GM12878 (cell line): ENCODE measurements at regions not wholly inside any gene's neighbourhood (a gene's known extent, or its start where the extent isn't known, plus 50 kb on each side); places are given as distances from the start of the nearest gene placed in this dataset.

Experiments
- ATAC-seq: fragments of 200-7000 bp; cut with Tn5 transposase; 3 replicates; pipeline ENCODE4 v1.9.1; 2020; ENCODE audit warnings: mild to moderate bottlenecking, moderate library complexity
- BruUV-seq: library from RNA; stranded (reverse); fragments of 400-500 nt; replicated peaks from 2 replicates; lab custom pipeline; 2021; lab: Mats Ljungman, UMichigan
- CTCF ChIA-PET: fragments of 300-600 bp; sonication (Branson Sonifier 250); formaldehyde crosslinking; extraction: SDS; loops from one replicate; lab custom pipeline; 2021; ENCODE audit warnings: inconsistent platforms; lab: Yijun Ruan, JAX
- POLR2A ChIA-PET: fragments of 350-600 bp; formaldehyde crosslinking; extraction: SDS; loops from one replicate; lab custom pipeline; 2021; ENCODE audit warnings: inconsistent platforms; lab: Charles Lee
- RAD21 ChIA-PET: fragments of 300-600 bp; sonication (Branson Sonifier 250); formaldehyde crosslinking; loops from one replicate; lab custom pipeline; 2023; ENCODE audit warnings: antibody characterized with exemption; ENCODE audit not compliant: unreplicated experiment; lab: Charles Lee
- SMC1A ChIA-PET: fragments of 300-600 bp; sonication (Branson Sonifier 250); formaldehyde crosslinking; loops from one replicate; lab custom pipeline; 2023; ENCODE audit not compliant: unreplicated experiment, uncharacterized antibody; lab: Charles Lee
- DNase-seq: peaks from one replicate; pipeline ENCODE4 v3.0.0-alpha.2; 2011; ENCODE audit warnings: low read depth, low spot score
- FAIRE-seq: peaks from 3 replicates; lab custom pipeline; 2011; peaks lifted over from hg19 to GRCh38; lab: Jason Lieb, UNC
- H2AFZ ChIP-seq: 2 replicates; pipeline ENCODE4 v1.6.0; 2011; ENCODE audit warnings: low read depth, low read length, control low read depth; ENCODE audit not compliant: control insufficient read depth
- H3K27ac ChIP-seq: 2 replicates; pipeline ENCODE4 v1.5.1; 2011; ENCODE audit warnings: control low read depth; ENCODE audit not compliant: control insufficient read depth, insufficient read depth
- H3K27me3 ChIP-seq, 2 experiments: replicated peaks in 1 of 2; 2 replicates each; pipeline versions ENCODE4 v1.6.0 to v1.6.1; 2011; ENCODE audit warnings: low read length in 1 of 2; ENCODE audit not compliant: control insufficient read depth in 2 of 2, insufficient read depth in 2 of 2
- H3K36me3 ChIP-seq, 2 experiments: 2 replicates each; pipeline ENCODE4 v1.5.1; 2011; ENCODE audit warnings: low read length in 1 of 2; ENCODE audit not compliant: control insufficient read depth in 2 of 2, insufficient read depth in 2 of 2
- H3K4me1 ChIP-seq: 2 replicates; pipeline ENCODE4 v1.6.1; 2011; ENCODE audit warnings: mild to moderate bottlenecking, low read length, moderate library complexity, mixed read lengths; ENCODE audit not compliant: control insufficient read depth, insufficient read depth
- H3K4me2 ChIP-seq: 2 replicates; pipeline ENCODE4 v1.6.0; 2011; ENCODE audit warnings: control low read depth; ENCODE audit not compliant: control insufficient read depth, insufficient read depth
- H3K4me3 ChIP-seq: fragments of 200-600 bp; sonication (generic); 2 replicates; pipeline ENCODE4 v1.5.1; 2016
- H3K79me2 ChIP-seq: 2 replicates; pipeline ENCODE4 v1.6.0; 2011; ENCODE audit warnings: low read length; ENCODE audit not compliant: control insufficient read depth, insufficient read depth
- H3K9ac ChIP-seq: 2 replicates; pipeline ENCODE4 v1.8.0; 2011; ENCODE audit warnings: low read length, control low read depth, mixed read lengths; ENCODE audit not compliant: control insufficient read depth, insufficient read depth
- H3K9me3 ChIP-seq: replicated peaks from 3 replicates; pipeline ENCODE4 v1.5.1; 2011; ENCODE audit warnings: mild to moderate bottlenecking, low read length; ENCODE audit not compliant: control insufficient read depth, insufficient read depth
- H4K20me1 ChIP-seq: 2 replicates; pipeline ENCODE4 v1.6.0; 2011; ENCODE audit not compliant: control insufficient read depth, insufficient read depth
- ASH2L ChIP-seq: fragments of 300-600, 200-600 bp; sonication (generic); IDR thresholded peaks from 2 replicates; pipeline ENCODE4 v1.6.1; 2017; ENCODE audit warnings: low read depth, mild to moderate bottlenecking, borderline replicate concordance
- BCL11A ChIP-seq: IDR thresholded peaks from 2 replicates; pipeline ENCODE4 v1.6.1; 2011; ENCODE audit warnings: low read depth, low read length
- ETV6 ChIP-seq, 2 experiments: fragments of 450-650 bp in 1 of 2; IDR thresholded peaks in 1 of 2; conservative IDR thresholded peaks in 1 of 2; 2 replicates each; pipeline ENCODE4 v1.6.1; 2014; ENCODE audit warnings: antibody characterized with exemption in 1 of 2, borderline replicate concordance in 1 of 2, low read depth in 1 of 2, mild to moderate bottlenecking in 1 of 2, moderate library complexity in 1 of 2
- EZH2 ChIP-seq: IDR thresholded peaks from 2 replicates; pipeline ENCODE4 v1.6.1; 2012; ENCODE audit warnings: low read depth, mild to moderate bottlenecking, control low read depth, inconsistent platforms, low read length, borderline replicate concordance; ENCODE audit not compliant: control insufficient read depth
- KLF5 ChIP-seq: fragments of 450-650 bp; IDR thresholded peaks from 2 replicates; pipeline ENCODE4 v1.6.1; 2014; ENCODE audit warnings: mild to moderate bottlenecking; ENCODE audit not compliant: partially characterized antibody
- MEF2A ChIP-seq: IDR thresholded peaks from 2 replicates; pipeline ENCODE4 v1.6.1; 2011; ENCODE audit warnings: low read depth, mild to moderate bottlenecking, low read length, moderate library complexity; ENCODE audit not compliant: insufficient read depth
- MYC ChIP-seq: IDR thresholded peaks from 2 replicates; pipeline ENCODE4 v1.6.1; 2011; ENCODE audit warnings: mild to moderate bottlenecking, low read length, moderate library complexity, inconsistent platforms; ENCODE audit not compliant: insufficient read depth, insufficient replicate concordance, insufficient read length, severe bottlenecking
- NBN ChIP-seq: fragments of 450-650 bp; IDR thresholded peaks from 2 replicates; pipeline ENCODE4 v1.6.1; 2016
- NFIC ChIP-seq: IDR thresholded peaks from 2 replicates; pipeline ENCODE4 v1.6.1; 2012; ENCODE audit warnings: low read depth, mild to moderate bottlenecking, inconsistent platforms, low read length, moderate library complexity
- NR2C2 ChIP-seq: IDR thresholded peaks from 2 replicates; pipeline ENCODE4 v1.6.1; 2011; ENCODE audit warnings: borderline replicate concordance, low read depth; ENCODE audit not compliant: control insufficient read depth, insufficient read length
- PAX8 ChIP-seq: fragments of 450-650 bp; IDR thresholded peaks from 2 replicates; pipeline ENCODE4 v1.6.1; 2017; ENCODE audit warnings: mild to moderate bottlenecking, moderate library complexity
- POLR2A ChIP-seq: IDR thresholded peaks from 2 replicates; pipeline ENCODE4 v1.6.1; 2011; ENCODE audit warnings: low read depth, mild to moderate bottlenecking, low read length
- SREBF2 ChIP-seq: IDR thresholded peaks from 2 replicates; pipeline ENCODE4 v1.6.1; 2012; ENCODE audit warnings: mild to moderate bottlenecking, low read length
- SRF ChIP-seq, 2 experiments: IDR thresholded peaks; 2 replicates each; pipeline ENCODE4 v1.6.1; 2011; ENCODE audit warnings: low read depth in 2 of 2, low read length in 2 of 2, mild to moderate bottlenecking in 1 of 2, moderate library complexity in 1 of 2
- WGBS: methylation state at CpG from one replicate; pipeline ENCODE4 v1.1.6; 2016; ENCODE audit warnings: low lambda C conversion rate; ENCODE audit not compliant: insufficient replicate concordance, insufficient coverage; ENCODE audit errors: missing lambda C conversion rate; 5-methylcytosine and 5-hydroxymethylcytosine counted together
- in situ Hi-C: fragments of 300-500 bp; cut with MboI; formaldehyde crosslinking; loops from 9 replicates; pipeline ENCODE4 v1.14.3; 2018; ENCODE audit warnings: mixed read lengths
- intact Hi-C: fragments of 100-400 bp; cut with micrococcal nuclease; formaldehyde crosslinking; loops from one replicate; pipeline ENCODE4 v1.14.2; 2022; ENCODE audit not compliant: unreplicated experiment
- TF ChIP-seq, protein P1 (sequence below): IDR thresholded peaks from 2 replicates; pipeline ENCODE4 v1.6.1; 2012; ENCODE audit warnings: low read length, inconsistent platforms
- TF ChIP-seq, protein P2 (sequence below): IDR thresholded peaks from 2 replicates; pipeline ENCODE4 v1.6.1; 2011; ENCODE audit warnings: borderline replicate concordance, low read depth, mild to moderate bottlenecking, moderate library complexity, mixed read lengths, low read length; ENCODE audit not compliant: insufficient read depth; ENCODE audit errors: extremely low read length
- TF ChIP-seq, protein P3 (sequence below): fragments of 450-650 bp; conservative IDR thresholded peaks from 2 replicates; pipeline ENCODE4 v1.6.1; 2017; ENCODE audit warnings: mild to moderate bottlenecking, moderate library complexity
- TF ChIP-seq, protein P4 (sequence below): fragments of 450-650 bp; IDR thresholded peaks from 2 replicates; pipeline ENCODE4 v1.6.1; 2017; ENCODE audit warnings: mild to moderate bottlenecking, low read depth, inconsistent platforms; ENCODE audit not compliant: poor library complexity, severe bottlenecking
- TF ChIP-seq, protein P5 (sequence below): IDR thresholded peaks from 2 replicates; pipeline ENCODE4 v1.6.1; 2011; ENCODE audit warnings: low read depth, mild to moderate bottlenecking, low read length, moderate library complexity, borderline replicate concordance; ENCODE audit errors: extremely low read depth

DNA sequence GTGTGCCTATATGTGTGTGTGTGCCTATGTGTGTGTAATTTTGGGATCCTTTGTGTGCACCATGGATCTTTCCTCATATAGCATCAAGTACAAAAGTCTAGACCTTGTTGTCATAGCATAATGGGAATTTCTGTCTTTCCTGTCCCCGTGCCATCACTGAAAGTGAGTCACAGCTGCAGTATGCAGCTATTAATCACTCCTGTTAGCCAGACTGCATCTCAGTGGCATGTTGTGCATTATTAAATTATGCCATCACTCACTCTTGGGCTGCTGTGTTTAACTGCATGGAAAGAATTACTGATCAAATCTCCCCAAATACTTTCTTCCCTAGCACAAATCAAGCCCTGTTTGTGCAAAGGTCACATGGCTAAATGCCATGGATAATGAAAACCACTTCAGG is 92.4 kb downstream of the CBLN1 start:
- 6% methylated on average over 1 of the region's 1 CpG for WGBS
- Histone ChIP-seq H3K9me3 (no peaks in the 10 kb centered on the region), H3K4me3 (no peak overlapping the region), H2AFZ (no peak overlapping the region), H3K9ac (no peak overlapping the region), H3K27me3 (no peaks in the 10 kb centered on the region), H3K79me2 (no peaks in the 10 kb centered on the region), H3K4me1 (no peaks in the 10 kb centered on the region), H3K4me2 (no peak overlapping the region), H3K36me3 (no peaks in the 10 kb centered on the region), H3K27ac (no peak overlapping the region), H4K20me1 (no peaks in the 10 kb centered on the region)
- ChIA-PET CTCF (no interaction called here), SMC1A (interaction anchor here (1.9 kb wide), 1 partner anchor 10 kb away, joined by 4 read pairs; no protein-coding TSS in a partner anchor), POLR2A (no interaction called here), RAD21 (no interaction called here)
- no TSS peak for BruUV-seq
- DNase-seq, result no peak
- FAIRE-seq, result no peak
- in situ Hi-C loops, result no loop called here
- TF ChIP-seq, protein P1, sequence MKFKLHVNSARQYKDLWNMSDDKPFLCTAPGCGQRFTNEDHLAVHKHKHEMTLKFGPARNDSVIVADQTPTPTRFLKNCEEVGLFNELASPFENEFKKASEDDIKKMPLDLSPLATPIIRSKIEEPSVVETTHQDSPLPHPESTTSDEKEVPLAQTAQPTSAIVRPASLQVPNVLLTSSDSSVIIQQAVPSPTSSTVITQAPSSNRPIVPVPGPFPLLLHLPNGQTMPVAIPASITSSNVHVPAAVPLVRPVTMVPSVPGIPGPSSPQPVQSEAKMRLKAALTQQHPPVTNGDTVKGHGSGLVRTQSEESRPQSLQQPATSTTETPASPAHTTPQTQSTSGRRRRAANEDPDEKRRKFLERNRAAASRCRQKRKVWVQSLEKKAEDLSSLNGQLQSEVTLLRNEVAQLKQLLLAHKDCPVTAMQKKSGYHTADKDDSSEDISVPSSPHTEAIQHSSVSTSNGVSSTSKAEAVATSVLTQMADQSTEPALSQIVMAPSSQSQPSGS, result no peak
- TF ChIP-seq SREBF2 (no peak), EZH2 (no peak), SRF (IDR thresholded peaks at IDR 0.05; ENCODE audit: low read depth in 2 of 2, low read length in 2 of 2) (no peak), NR2C2 (no peak), NFIC (no peak), ASH2L (no peak), NBN (no peak), ETV6 (conservative IDR thresholded peaks at IDR 0.05 in 1 of 2, IDR thresholded peaks at IDR 0.05 in 1 of 2; ENCODE audit: borderline replicate concordance in 1 of 2, low read depth in 1 of 2) (no peak), BCL11A (no peak), POLR2A (no peak), PAX8 (no peak), MEF2A (no peak), KLF5 (no peak), MYC (no peak)
- TF ChIP-seq, protein P2, sequence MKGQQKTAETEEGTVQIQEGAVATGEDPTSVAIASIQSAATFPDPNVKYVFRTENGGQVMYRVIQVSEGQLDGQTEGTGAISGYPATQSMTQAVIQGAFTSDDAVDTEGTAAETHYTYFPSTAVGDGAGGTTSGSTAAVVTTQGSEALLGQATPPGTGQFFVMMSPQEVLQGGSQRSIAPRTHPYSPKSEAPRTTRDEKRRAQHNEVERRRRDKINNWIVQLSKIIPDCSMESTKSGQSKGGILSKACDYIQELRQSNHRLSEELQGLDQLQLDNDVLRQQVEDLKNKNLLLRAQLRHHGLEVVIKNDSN, result no peak
- TF ChIP-seq, protein P3, sequence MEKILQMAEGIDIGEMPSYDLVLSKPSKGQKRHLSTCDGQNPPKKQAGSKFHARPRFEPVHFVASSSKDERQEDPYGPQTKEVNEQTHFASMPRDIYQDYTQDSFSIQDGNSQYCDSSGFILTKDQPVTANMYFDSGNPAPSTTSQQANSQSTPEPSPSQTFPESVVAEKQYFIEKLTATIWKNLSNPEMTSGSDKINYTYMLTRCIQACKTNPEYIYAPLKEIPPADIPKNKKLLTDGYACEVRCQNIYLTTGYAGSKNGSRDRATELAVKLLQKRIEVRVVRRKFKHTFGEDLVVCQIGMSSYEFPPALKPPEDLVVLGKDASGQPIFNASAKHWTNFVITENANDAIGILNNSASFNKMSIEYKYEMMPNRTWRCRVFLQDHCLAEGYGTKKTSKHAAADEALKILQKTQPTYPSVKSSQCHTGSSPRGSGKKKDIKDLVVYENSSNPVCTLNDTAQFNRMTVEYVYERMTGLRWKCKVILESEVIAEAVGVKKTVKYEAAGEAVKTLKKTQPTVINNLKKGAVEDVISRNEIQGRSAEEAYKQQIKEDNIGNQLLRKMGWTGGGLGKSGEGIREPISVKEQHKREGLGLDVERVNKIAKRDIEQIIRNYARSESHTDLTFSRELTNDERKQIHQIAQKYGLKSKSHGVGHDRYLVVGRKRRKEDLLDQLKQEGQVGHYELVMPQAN, result no peak
- TF ChIP-seq, protein P4, sequence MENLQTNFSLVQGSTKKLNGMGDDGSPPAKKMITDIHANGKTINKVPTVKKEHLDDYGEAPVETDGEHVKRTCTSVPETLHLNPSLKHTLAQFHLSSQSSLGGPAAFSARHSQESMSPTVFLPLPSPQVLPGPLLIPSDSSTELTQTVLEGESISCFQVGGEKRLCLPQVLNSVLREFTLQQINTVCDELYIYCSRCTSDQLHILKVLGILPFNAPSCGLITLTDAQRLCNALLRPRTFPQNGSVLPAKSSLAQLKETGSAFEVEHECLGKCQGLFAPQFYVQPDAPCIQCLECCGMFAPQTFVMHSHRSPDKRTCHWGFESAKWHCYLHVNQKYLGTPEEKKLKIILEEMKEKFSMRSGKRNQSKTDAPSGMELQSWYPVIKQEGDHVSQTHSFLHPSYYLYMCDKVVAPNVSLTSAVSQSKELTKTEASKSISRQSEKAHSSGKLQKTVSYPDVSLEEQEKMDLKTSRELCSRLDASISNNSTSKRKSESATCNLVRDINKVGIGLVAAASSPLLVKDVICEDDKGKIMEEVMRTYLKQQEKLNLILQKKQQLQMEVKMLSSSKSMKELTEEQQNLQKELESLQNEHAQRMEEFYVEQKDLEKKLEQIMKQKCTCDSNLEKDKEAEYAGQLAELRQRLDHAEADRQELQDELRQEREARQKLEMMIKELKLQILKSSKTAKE, result no peak
- TF ChIP-seq, protein P5, sequence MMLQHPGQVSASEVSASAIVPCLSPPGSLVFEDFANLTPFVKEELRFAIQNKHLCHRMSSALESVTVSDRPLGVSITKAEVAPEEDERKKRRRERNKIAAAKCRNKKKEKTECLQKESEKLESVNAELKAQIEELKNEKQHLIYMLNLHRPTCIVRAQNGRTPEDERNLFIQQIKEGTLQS, result no peak
- no peak for ATAC-seq
- intact Hi-C loops, result no loop called here
